Endothelial cell (in vitro differentiated cells): ENCODE measurements at regions not wholly inside any gene's neighbourhood (a gene's known extent, or its start where the extent isn't known, plus 50 kb on each side); places are given as distances from the start of the nearest gene placed in this dataset.

Experiments used
- DNase-seq: peaks from one replicate; pipeline ENCODE4 v3.0.0; 2021; ENCODE audit warnings: low spot score
- H3K27ac Mint-ChIP-seq: one replicate; pipeline ENCODE4 v1.8.0; 2021; ENCODE audit warnings: mixed read lengths, inconsistent platforms; ENCODE audit not compliant: unreplicated experiment
- H3K27me3 Mint-ChIP-seq: one replicate; pipeline ENCODE4 v1.8.0; 2021; ENCODE audit warnings: mild to moderate bottlenecking, moderate library complexity, mixed read lengths, inconsistent platforms; ENCODE audit not compliant: unreplicated experiment
- H3K36me3 Mint-ChIP-seq: one replicate; pipeline ENCODE4 v1.8.0; 2021; ENCODE audit warnings: mild to moderate bottlenecking, low read depth, mixed read lengths, inconsistent platforms; ENCODE audit not compliant: unreplicated experiment
- H3K4me1 Mint-ChIP-seq: one replicate; pipeline ENCODE4 v1.8.0; 2021; ENCODE audit warnings: mild to moderate bottlenecking, mixed read lengths, inconsistent platforms; ENCODE audit not compliant: unreplicated experiment
- H3K4me3 Mint-ChIP-seq: one replicate; pipeline ENCODE4 v1.8.0; 2021; ENCODE audit warnings: mild to moderate bottlenecking, mixed read lengths, inconsistent platforms; ENCODE audit not compliant: unreplicated experiment
- H3K9me3 Mint-ChIP-seq: one replicate; pipeline ENCODE4 v1.8.0; 2021; ENCODE audit warnings: mixed read lengths, inconsistent platforms; ENCODE audit not compliant: unreplicated experiment
- CTCF ChIP-seq: fragments of 200-600 bp; sonication (generic); IDR thresholded peaks from one replicate; pipeline ENCODE4 v1.5.0; 2021; ENCODE audit warnings: antibody characterized with exemption; ENCODE audit not compliant: unreplicated experiment

- H3K36me3 Mint-ChIP-seq, result no peaks in the 10 kb centered on the region
- no peak for DNase-seq
- H3K27ac Mint-ChIP-seq, result no peak overlapping the region
- H3K4me3 Mint-ChIP-seq, result no peak overlapping the region
- no peaks in the 10 kb centered on the region for H3K27me3 Mint-ChIP-seq
- TF ChIP-seq CTCF, result no peak
- no peaks in the 10 kb centered on the region for H3K9me3 Mint-ChIP-seq
- no peaks in the 10 kb centered on the region for H3K4me1 Mint-ChIP-seq
Observed at GRCh38 chr1:218659911-218660677, 315.0 kb downstream of the TGFB2 start.

DNA sequence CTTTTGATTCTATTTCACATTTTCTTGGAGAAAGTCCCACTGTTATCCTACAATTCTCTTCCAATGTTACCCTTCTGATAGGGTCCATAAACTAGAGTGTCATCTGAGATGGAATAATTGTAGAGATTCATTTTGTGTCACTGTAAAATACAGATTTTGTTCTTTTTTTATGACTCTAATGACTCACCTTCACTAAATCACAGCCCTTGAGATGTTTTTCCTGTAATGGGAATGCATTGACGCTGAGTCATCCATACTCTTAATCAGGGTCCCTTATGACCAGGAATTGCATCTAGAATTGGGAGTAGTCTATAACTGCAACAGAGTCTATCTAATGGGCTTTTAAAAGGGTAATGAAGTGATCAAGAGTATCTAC lies 315.5 kb downstream of the TGFB2 start:
- no peaks in the 10 kb centered on the region for H3K4me1 Mint-ChIP-seq
- no peaks in the 10 kb centered on the region for H3K27me3 Mint-ChIP-seq
- no peak for TF ChIP-seq CTCF
- no peaks in the 10 kb centered on the region for H3K36me3 Mint-ChIP-seq
- no peak overlapping the region for H3K4me3 Mint-ChIP-seq
- no peak for DNase-seq
- no peaks in the 10 kb centered on the region for H3K9me3 Mint-ChIP-seq
- H3K27ac Mint-ChIP-seq, result no peak overlapping the region

- Mint-ChIP-seq H3K4me1 (no peaks in the 10 kb centered on the region), H3K27ac (no peak overlapping the region), H3K9me3 (no peaks in the 10 kb centered on the region), H3K27me3 (no peaks in the 10 kb centered on the region), H3K36me3 (no peaks in the 10 kb centered on the region), H3K4me3 (no peak overlapping the region)
- no peak for DNase-seq
- TF ChIP-seq CTCF, result no peak
Observed at GRCh38 chr1:218661411-218661810, 316.3 kb downstream of the TGFB2 start.

DNA sequence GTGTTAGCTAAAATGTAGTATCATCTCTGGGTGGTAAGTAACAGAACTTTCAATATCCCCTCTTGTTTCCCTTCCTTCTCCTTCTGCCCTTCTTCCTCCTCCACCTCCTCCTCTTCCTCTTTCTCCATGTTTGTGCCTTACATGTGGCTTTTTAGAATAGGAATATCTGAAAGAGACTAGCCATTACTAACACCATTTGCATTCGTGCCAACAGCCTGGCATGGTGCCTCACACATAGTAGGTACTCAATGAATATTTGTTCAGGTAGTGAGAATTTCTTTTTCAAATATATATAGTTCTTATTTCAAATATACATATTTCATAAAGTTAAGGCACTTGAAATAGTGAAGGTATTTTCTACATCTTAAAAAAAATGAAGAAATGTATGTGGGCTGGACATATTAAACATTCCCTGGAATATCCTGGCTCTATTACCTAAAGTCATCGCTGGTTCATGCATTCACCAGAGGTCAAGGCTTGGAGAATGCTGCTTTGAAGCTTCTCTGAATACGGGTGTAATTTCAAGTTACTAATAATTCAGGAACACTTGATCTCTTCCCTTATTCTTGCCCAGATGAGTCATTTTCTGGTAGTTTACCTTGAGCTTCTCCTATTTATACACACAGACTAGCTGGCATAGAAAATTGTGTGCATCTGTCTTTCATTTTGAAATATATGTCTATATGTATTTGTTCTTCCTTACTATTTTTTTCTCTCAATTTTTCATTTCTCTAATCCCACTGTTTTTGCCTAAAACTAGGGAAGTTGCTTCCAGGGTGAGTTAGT lies 319.4 kb downstream of the TGFB2 start:
- H3K27me3 Mint-ChIP-seq, result no peaks in the 10 kb centered on the region
- no peaks in the 10 kb centered on the region for H3K36me3 Mint-ChIP-seq
- H3K9me3 Mint-ChIP-seq, result no peaks in the 10 kb centered on the region
- TF ChIP-seq CTCF, result no peak
- H3K27ac Mint-ChIP-seq, result no peak overlapping the region
- no peak for DNase-seq
- H3K4me1 Mint-ChIP-seq, result no peaks in the 10 kb centered on the region
- H3K4me3 Mint-ChIP-seq, result no peak overlapping the region

DNA sequence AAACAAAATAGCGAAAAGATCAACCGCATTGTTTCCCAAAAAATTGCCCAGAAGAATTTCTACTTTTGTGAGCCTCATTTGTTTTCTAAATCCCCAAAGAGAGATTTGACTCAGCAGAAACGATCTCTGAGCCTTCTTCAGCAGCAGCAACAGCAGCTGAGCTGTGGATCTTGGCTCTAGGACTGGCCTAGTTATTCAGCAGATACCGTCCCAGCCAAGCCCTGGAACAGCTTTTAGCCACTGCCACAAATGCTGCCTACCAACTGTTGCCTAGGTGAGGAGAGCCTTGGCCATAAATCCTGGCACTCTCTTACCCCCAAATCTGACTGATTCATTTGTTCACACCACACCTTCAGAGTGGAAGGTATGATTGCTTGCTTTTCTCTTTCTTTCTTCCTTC lies 320.1 kb downstream of the TGFB2 start:
- no peaks in the 10 kb centered on the region for H3K36me3 Mint-ChIP-seq
- no peak overlapping the region for H3K27ac Mint-ChIP-seq
- H3K4me1 Mint-ChIP-seq, result no peaks in the 10 kb centered on the region
- no peaks in the 10 kb centered on the region for H3K9me3 Mint-ChIP-seq
- H3K27me3 Mint-ChIP-seq, result no peaks in the 10 kb centered on the region
- TF ChIP-seq CTCF, result no peak
- no peak overlapping the region for H3K4me3 Mint-ChIP-seq
- no peak for DNase-seq
